ENCODE measurements at regions not wholly inside any gene's neighbourhood (a gene's known extent, or its start where the extent isn't known, plus 50 kb on each side); places are given as distances from the start of the nearest gene placed in this dataset.

- Histone ChIP-seq H3K4me1 (ENCODE audit: insufficient read depth, low read length) (no peaks in the 10 kb centered on the region), H3K27ac (ENCODE audit: insufficient read length, low read depth, low read length) (no peak overlapping the region), H3K23ac (ENCODE audit: insufficient read length, low read depth, low read length) (no peak overlapping the region), H2AFZ (ENCODE audit: low read length) (no peak overlapping the region), H3K14ac (ENCODE audit: insufficient read depth, low read length) (no peak overlapping the region), H3K9ac (ENCODE audit: extremely low read depth, insufficient read length, low read length) (no peak overlapping the region), H3K4ac (ENCODE audit: low read depth, low read length) (no peak overlapping the region), H2BK5ac (ENCODE audit: insufficient read length, low read length) (no peak overlapping the region), H4K5ac (ENCODE audit: insufficient read length, low read depth, low read length) (no peak overlapping the region), H2BK20ac (ENCODE audit: low read depth, low read length, poor library complexity, severe bottlenecking) (no peak overlapping the region), H3K79me2 (ENCODE audit: insufficient read depth, low read length) (no peaks in the 10 kb centered on the region), H3K9me3 (ENCODE audit: control insufficient read depth, low read depth, low read length) (no peaks in the 10 kb centered on the region), H2BK12ac (ENCODE audit: insufficient read length, low read depth, low read length) (no peak overlapping the region), H4K8ac (replicated peaks; ENCODE audit: insufficient read length, low read depth, low read length) (no peak overlapping the region), H2AK5ac (ENCODE audit: insufficient read length, low read length) (no peak overlapping the region), H4K20me1 (ENCODE audit: control insufficient read depth, insufficient read depth, insufficient read length) (no peaks in the 10 kb centered on the region), H4K91ac (ENCODE audit: insufficient read length, low read depth, low read length) (no peak overlapping the region), H3K23me2 (ENCODE audit: insufficient read length, low read depth, low read length, poor library complexity, severe bottlenecking) (no peaks in the 10 kb centered on the region), H3T11ph (ENCODE audit: low read length) (no peak overlapping the region), H3K4me2 (ENCODE audit: insufficient read depth, insufficient read length, low read length) (no peak overlapping the region), H3K27me3 (ENCODE audit: insufficient read depth, low read length) (no peaks in the 10 kb centered on the region), H3K56ac (ENCODE audit: insufficient read length, low read depth, low read length) (no peak overlapping the region), H2BK120ac (ENCODE audit: low read depth, low read length, poor library complexity, severe bottlenecking) (no peak overlapping the region), H2BK15ac (ENCODE audit: low read depth, low read length) (no peak overlapping the region), H3K18ac (ENCODE audit: insufficient read length, low read depth, low read length) (no peak overlapping the region), H3K79me1 (ENCODE audit: insufficient read depth, low read depth, low read length, poor library complexity, severe bottlenecking) (no peaks in the 10 kb centered on the region)
- no peak for TF ChIP-seq CTCF (conservative IDR thresholded peaks at IDR 0.05)
- Mint-ChIP-seq H3K27ac (no peak overlapping the region), H3K27me3 (ENCODE audit: low read depth) (no peaks in the 10 kb centered on the region), H3K4me1 (peaks cover 0 to 2% of the 10 kb centered on the region in 2 experiments; a peak in 1 of 4 replicates), H3K9me3 (peaks cover 5 to 9% of the 10 kb centered on the region in 2 experiments), H3K4me3 (no peak overlapping the region), H3K36me3 (ENCODE audit: insufficient read depth in 1 of 3, low read depth in 3 of 3) (peaks cover 3 to 11% (median 5%) of the 10 kb centered on the region in 3 experiments; a peak in 4 of 7 replicates)
- no peak for DNase-seq
- WGBS (ENCODE audit: extremely low coverage, insufficient read length, low lambda C conversion rate) = no CpG with 5 or more reads among the region's 1 CpG
These were observed 131.6 kb downstream of the TMEM144 start for GRCh38 chr4:158341896-158342295.

Measured in H9 (cell line).